T-cell (primary cell): ENCODE measurements at regions not wholly inside any gene's neighbourhood (a gene's known extent, or its start where the extent isn't known, plus 50 kb on each side); places are given as distances from the start of the nearest gene placed in this dataset.
A peak's percentile ranks its signal among the peaks of the same experiment; 100 is the strongest.

Source experiments
- ATAC-seq, 4 experiments: fragments of 200-7000 bp in 3 of 4; fragments of 150-1000 bp in 1 of 4; cut with Tn5 transposase; replicated peaks in 1 of 4; 1 replicate in 3 of 4; 2 replicates in 1 of 4; pipeline ENCODE4 v1.10.0; 2021; ENCODE audit warnings: moderate library complexity in 3 of 4, mild to moderate bottlenecking in 2 of 4, moderate number of reproducible peaks in 1 of 4
- CTCF ChIA-PET, 2 donors: fragments of 300-600 bp; sonication (Branson Sonifier 250); formaldehyde crosslinking; loops; one replicate each; lab custom pipeline; 2022; ENCODE audit warnings: antibody characterized with exemption in 2 of 2; lab: Charles Lee
- POLR2A ChIA-PET, 2 donors: fragments of 300-600 bp; sonication (Branson Sonifier 250); formaldehyde crosslinking; loops; one replicate each; lab custom pipeline; 2022; ENCODE audit warnings: antibody characterized with exemption in 2 of 2; lab: Charles Lee
- DNase-seq, 35 experiments: peaks; one replicate each; pipeline versions ENCODE4 v3.0.0 to v3.0.0-alpha.2; 2013 to 2023
- H3K27ac ChIP-seq: one replicate; pipeline ENCODE4 v1.5.1; 2013; ENCODE audit warnings: low read length
- H3K27me3 ChIP-seq, 2 experiments: replicated peaks in 1 of 2; 1 replicate in 1 of 2; 2 replicates in 1 of 2; pipeline versions ENCODE4 v1.6.1 to v1.7.0; 2013; ENCODE audit warnings: low read length in 1 of 2, mixed read lengths in 1 of 2; ENCODE audit not compliant: control insufficient read depth in 2 of 2, insufficient read depth in 2 of 2; ENCODE audit errors: extremely low read depth in 1 of 2
- H3K36me3 ChIP-seq, 2 donors: 1 replicate in 1 of 2; 2 replicates in 1 of 2; pipeline versions ENCODE4 v1.6.1 to v1.7.0; 2013; ENCODE audit warnings: low read length in 1 of 2; ENCODE audit not compliant: control insufficient read depth in 2 of 2, insufficient read depth in 1 of 2; ENCODE audit errors: extremely low read depth in 1 of 2
- H3K4me1 ChIP-seq, 2 experiments: 1 replicate in 1 of 2; 2 replicates in 1 of 2; pipeline versions ENCODE4 v1.6.1 to v1.7.0; 2013; ENCODE audit warnings: low read length in 2 of 2, mixed read lengths in 1 of 2; ENCODE audit not compliant: insufficient read depth in 2 of 2, control insufficient read depth in 1 of 2; ENCODE audit errors: extremely low read depth in 1 of 2
- H3K4me3 ChIP-seq, 2 donors: 1 replicate in 1 of 2; 2 replicates in 1 of 2; pipeline versions ENCODE4 v1.5.1 to v1.7.0; 2013; ENCODE audit warnings: mild to moderate bottlenecking in 2 of 2, low read length in 1 of 2, moderate library complexity in 1 of 2; ENCODE audit not compliant: control insufficient read depth in 1 of 2; ENCODE audit errors: extremely low read depth in 1 of 2
- H3K9me3 ChIP-seq: 2 replicates; pipeline ENCODE4 v1.7.0; 2013
- H3K27ac Mint-ChIP-seq, 2 donors: one replicate each; pipeline ENCODE4 v1.8.0; 2020 to 2021; ENCODE audit warnings: mild to moderate bottlenecking in 2 of 2, mixed read lengths in 2 of 2
- H3K27me3 Mint-ChIP-seq, 2 donors: one replicate each; pipeline ENCODE4 v1.8.0; 2021 to 2022; ENCODE audit warnings: mixed read lengths in 2 of 2
- H3K36me3 Mint-ChIP-seq: one replicate; pipeline ENCODE4 v1.8.0; 2021; ENCODE audit warnings: mixed read lengths
- H3K4me1 Mint-ChIP-seq, 3 donors: one replicate each; pipeline ENCODE4 v1.8.0; 2020 to 2022; ENCODE audit warnings: mixed read lengths in 3 of 3, mild to moderate bottlenecking in 1 of 3
- H3K4me3 Mint-ChIP-seq, 3 donors: one replicate each; pipeline ENCODE4 v1.8.0; 2020 to 2022; ENCODE audit warnings: mild to moderate bottlenecking in 3 of 3, mixed read lengths in 3 of 3, moderate library complexity in 3 of 3
- H3K9me3 Mint-ChIP-seq, 3 donors: one replicate each; pipeline ENCODE4 v1.8.0; 2020 to 2022; ENCODE audit warnings: mixed read lengths in 3 of 3
- WGBS: methylation state at CpG from one replicate; pipeline ENCODE4 v1.1.5; 2013; ENCODE audit warnings: missing lambda C conversion rate; ENCODE audit not compliant: insufficient coverage; 5-methylcytosine and 5-hydroxymethylcytosine counted together

- H3K36me3 Mint-ChIP-seq: peaks cover 11% of the 10 kb centered on the region
- H3K4me1 Mint-ChIP-seq: peaks cover 7 to 11% (median 7%) of the 10 kb centered on the region in 3 donors
- no peak for DNase-seq
- ATAC-seq: no peak
- no peaks in the 10 kb centered on the region for H3K27me3 Mint-ChIP-seq
- Histone ChIP-seq H3K27ac (no peak overlapping the region), H3K27me3 (no peaks in the 10 kb centered on the region), H3K4me3 (no peak overlapping the region), H3K36me3 (no peaks in the 10 kb centered on the region), H3K4me1 (no peaks in the 10 kb centered on the region), H3K9me3 (no peaks in the 10 kb centered on the region)
- WGBS: no CpG with 5 or more reads among the region's 1 CpG
- CTCF ChIA-PET: interaction anchor here (1.0 to 1.5 kb wide), 5 partner anchors 12 to 128 kb away, joined by 3 to 4 read pairs (median 3); partner anchors contain the start of gene JAK1 (in 1 of the 2)
- no peak overlapping the region for H3K27ac Mint-ChIP-seq
- no peaks in the 10 kb centered on the region for H3K9me3 Mint-ChIP-seq
- H3K4me3 Mint-ChIP-seq: no peak overlapping the region
- POLR2A ChIA-PET: interaction anchor here in 1 of 2 donors (1.3 kb wide), 1 partner anchor 18 kb away, joined by 3 read pairs; no protein-coding TSS in a partner anchor
Measured at GRCh38 chr1:65020774-65021173, 54.4 kb upstream of the JAK1 start.

DNA sequence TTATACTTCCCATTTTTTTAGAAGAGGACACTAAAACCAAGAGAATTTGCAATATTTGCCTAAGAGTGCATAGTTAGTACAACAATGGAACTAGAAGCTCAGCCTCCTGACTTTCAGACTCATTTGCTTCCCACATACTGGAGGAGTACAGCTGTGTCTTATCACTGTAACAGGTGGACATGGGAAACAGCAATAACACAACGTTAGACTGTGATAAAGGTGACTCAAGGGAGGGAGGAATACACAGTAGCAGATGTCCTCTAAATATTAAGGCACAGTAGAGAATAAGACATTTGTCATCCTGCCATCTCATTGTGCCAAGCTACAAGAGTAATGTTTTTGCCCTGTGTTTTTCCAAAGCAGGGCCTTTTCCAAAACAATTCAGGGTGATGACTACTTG lies 55.4 kb upstream of the JAK1 start:
- WGBS: 80% methylated on average over 1 of the region's 1 CpG
- H3K4me1 Mint-ChIP-seq: peaks cover 7 to 11% (median 7%) of the 10 kb centered on the region in 3 donors
- no peaks in the 10 kb centered on the region for H3K27me3 Mint-ChIP-seq
- no peak for ATAC-seq
- peak overlapping the region in 1 of 2 donors; percentile 45 for H3K27ac Mint-ChIP-seq
- Histone ChIP-seq H3K27ac (no peak overlapping the region), H3K4me1 (no peaks in the 10 kb centered on the region), H3K4me3 (no peak overlapping the region), H3K9me3 (no peaks in the 10 kb centered on the region), H3K27me3 (no peaks in the 10 kb centered on the region), H3K36me3 (no peaks in the 10 kb centered on the region)
- CTCF ChIA-PET: interaction anchor here in 1 of 2 donors (1.0 to 1.5 kb wide), 2 partner anchors 56 to 129 kb away, joined by 3 read pairs; partner anchors contain the start of gene JAK1
- H3K36me3 Mint-ChIP-seq: peaks cover 8% of the 10 kb centered on the region
- POLR2A ChIA-PET: interaction anchor here in 1 of 2 donors (1.0 kb wide), 1 partner anchor 24 kb away, joined by 4 read pairs; no protein-coding TSS in a partner anchor
- DNase-seq: no peak
- no peak overlapping the region for H3K4me3 Mint-ChIP-seq
- H3K9me3 Mint-ChIP-seq: no peaks in the 10 kb centered on the region

GRCh38 chr1:65022216-65022615 lies 55.9 kb upstream of the JAK1 start:
- Mint-ChIP-seq H3K4me1 (peaks cover 7 to 11% (median 7%) of the 10 kb centered on the region in 3 donors), H3K4me3 (no peak overlapping the region), H3K9me3 (no peaks in the 10 kb centered on the region), H3K27me3 (no peaks in the 10 kb centered on the region), H3K27ac (no peak overlapping the region), H3K36me3 (peaks cover 8% of the 10 kb centered on the region)
- H3K4me1 ChIP-seq: no peaks in the 10 kb centered on the region
- H3K36me3 ChIP-seq: no peaks in the 10 kb centered on the region
- no peaks in the 10 kb centered on the region for H3K9me3 ChIP-seq
- CTCF ChIA-PET: interaction anchor here in 1 of 2 donors (1.5 kb wide), 1 partner anchor 56 kb away, joined by 3 read pairs; the partner anchor contains the start of gene JAK1
- no peak overlapping the region for H3K27ac ChIP-seq
- POLR2A ChIA-PET: interaction anchor here in 1 of 2 donors (1.0 kb wide), 1 partner anchor 24 kb away, joined by 4 read pairs; no protein-coding TSS in a partner anchor
- DNase-seq (no peak), ATAC-seq (no peak)
- H3K4me3 ChIP-seq: no peak overlapping the region
- no peaks in the 10 kb centered on the region for H3K27me3 ChIP-seq

DNA sequence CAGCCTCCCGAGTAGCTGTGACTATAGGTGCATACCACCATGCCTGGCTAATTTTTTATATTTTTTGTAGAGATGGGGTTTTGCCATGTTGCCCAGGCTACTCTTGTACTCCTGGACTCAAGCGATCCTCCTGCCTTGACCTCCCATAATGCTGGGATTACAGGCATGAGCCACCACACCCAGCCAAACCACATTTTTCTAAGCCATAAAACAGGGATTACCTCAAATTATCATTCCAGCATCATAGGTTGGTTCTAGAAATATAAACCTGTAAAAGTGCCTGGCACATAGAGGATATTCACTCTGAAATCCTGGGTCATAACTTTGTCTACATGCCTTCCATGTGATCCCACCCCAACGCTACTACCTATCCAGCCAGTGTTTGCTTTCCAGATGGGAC lies 59.4 kb upstream of the JAK1 start:
- H3K27me3 Mint-ChIP-seq: no peaks in the 10 kb centered on the region
- H3K4me1 Mint-ChIP-seq: peaks cover 13 to 17% (median 15%) of the 10 kb centered on the region in 3 donors
- no peak for DNase-seq
- ChIA-PET CTCF (no interaction called here), POLR2A (no interaction called here)
- Histone ChIP-seq H3K4me1 (no peaks in the 10 kb centered on the region), H3K27ac (no peak overlapping the region), H3K4me3 (no peak overlapping the region), H3K36me3 (no peaks in the 10 kb centered on the region), H3K9me3 (no peaks in the 10 kb centered on the region), H3K27me3 (no peaks in the 10 kb centered on the region)
- H3K27ac Mint-ChIP-seq: no peak overlapping the region
- H3K4me3 Mint-ChIP-seq: no peak overlapping the region
- WGBS: 90% methylated on average over 2 of the region's 3 CpGs
- H3K36me3 Mint-ChIP-seq: peaks cover 15% of the 10 kb centered on the region
- no peak for ATAC-seq
- H3K9me3 Mint-ChIP-seq: peaks cover 0 to 4% (median 0%) of the 10 kb centered on the region in 3 donors

- H3K36me3 Mint-ChIP-seq: peaks cover 15% of the 10 kb centered on the region
- H3K27me3 Mint-ChIP-seq: no peaks in the 10 kb centered on the region
- CTCF ChIA-PET: no interaction called here
- H3K4me3 Mint-ChIP-seq: no peak overlapping the region
- no peak overlapping the region for H3K27ac Mint-ChIP-seq
- DNase-seq: no peak
- peaks cover 14 to 17% (median 15%) of the 10 kb centered on the region in 3 donors for H3K4me1 Mint-ChIP-seq
- Histone ChIP-seq H3K36me3 (no peaks in the 10 kb centered on the region), H3K27me3 (no peaks in the 10 kb centered on the region), H3K4me3 (no peak overlapping the region), H3K4me1 (no peaks in the 10 kb centered on the region), H3K27ac (no peak overlapping the region), H3K9me3 (no peaks in the 10 kb centered on the region)
- no peak for ATAC-seq
- WGBS: no CpG with 5 or more reads among the region's 3 CpGs
- POLR2A ChIA-PET: no interaction called here
- H3K9me3 Mint-ChIP-seq: peaks cover 0 to 4% (median 0%) of the 10 kb centered on the region in 3 donors
Measured at GRCh38 chr1:65026235-65026634, 59.9 kb upstream of the JAK1 start.

DNA sequence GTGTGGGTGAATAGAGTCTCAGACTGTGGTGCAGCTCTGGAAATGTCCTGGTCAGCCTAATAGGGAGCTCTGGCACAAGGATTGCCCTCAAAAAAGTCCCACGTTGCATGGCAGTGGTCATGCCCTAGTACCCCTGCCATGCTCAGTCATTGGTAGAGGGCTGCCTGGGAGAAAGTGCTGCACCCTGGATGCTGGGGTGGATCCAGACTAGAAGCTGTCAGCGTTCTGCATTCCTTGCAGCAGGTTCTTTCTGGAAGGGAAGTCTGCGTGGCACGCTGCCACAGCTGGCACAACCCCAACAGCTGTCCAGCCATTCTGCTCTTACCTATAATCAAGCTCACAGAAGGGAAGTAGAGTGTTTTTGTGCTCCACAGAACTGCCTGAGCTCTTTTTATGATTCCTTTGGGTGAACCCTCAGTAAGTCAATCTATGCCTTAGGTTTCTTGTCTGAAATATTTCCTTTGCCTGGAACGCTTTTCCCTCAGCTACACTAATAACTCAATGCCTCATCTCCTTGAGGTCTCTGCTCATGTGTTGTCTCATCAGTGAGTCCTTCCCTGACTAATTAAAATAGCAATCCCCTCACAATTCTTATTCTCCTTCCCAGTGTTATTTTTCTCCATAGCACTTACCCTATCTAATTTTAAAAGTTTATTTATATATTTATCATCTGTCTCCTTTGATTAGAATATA lies 61.5 kb upstream of the JAK1 start:
- peaks cover 0 to 4% (median 0%) of the 10 kb centered on the region in 3 donors for H3K9me3 Mint-ChIP-seq

More for the DNA sequence above, 61.5 kb upstream of the JAK1 start:
- H3K4me3 Mint-ChIP-seq: no peak overlapping the region
- WGBS: 94% methylated on average over 2 of the region's 5 CpGs
- H3K36me3 ChIP-seq: no peaks in the 10 kb centered on the region
- H3K4me3 ChIP-seq: no peak overlapping the region
- DNase-seq: no peak
- no peak overlapping the region for H3K27ac ChIP-seq
- no peaks in the 10 kb centered on the region for H3K9me3 ChIP-seq
- ChIA-PET POLR2A (interaction anchor here in 1 of 2 donors (0.5 to 0.6 kb wide), 2 partner anchors 14 to 80 kb away, joined by 3 read pairs; no protein-coding TSS in a partner anchor), CTCF (interaction anchor here in 1 of 2 donors (0.5 kb wide), 1 partner anchor 201 kb away, joined by 4 read pairs; no protein-coding TSS in a partner anchor)
- H3K27me3 ChIP-seq: no peaks in the 10 kb centered on the region
- no peaks in the 10 kb centered on the region for H3K27me3 Mint-ChIP-seq
- peaks cover 9 to 19% (median 16%) of the 10 kb centered on the region in 3 donors for H3K4me1 Mint-ChIP-seq
- H3K36me3 Mint-ChIP-seq: peaks cover 15% of the 10 kb centered on the region
- H3K27ac Mint-ChIP-seq: no peak overlapping the region
- no peaks in the 10 kb centered on the region for H3K4me1 ChIP-seq
- no peak for ATAC-seq
